ENCODE measurements at regions not wholly inside any gene's neighbourhood (a gene's known extent, or its start where the extent isn't known, plus 50 kb on each side); places are given as distances from the start of the nearest gene placed in this dataset.

DNA sequence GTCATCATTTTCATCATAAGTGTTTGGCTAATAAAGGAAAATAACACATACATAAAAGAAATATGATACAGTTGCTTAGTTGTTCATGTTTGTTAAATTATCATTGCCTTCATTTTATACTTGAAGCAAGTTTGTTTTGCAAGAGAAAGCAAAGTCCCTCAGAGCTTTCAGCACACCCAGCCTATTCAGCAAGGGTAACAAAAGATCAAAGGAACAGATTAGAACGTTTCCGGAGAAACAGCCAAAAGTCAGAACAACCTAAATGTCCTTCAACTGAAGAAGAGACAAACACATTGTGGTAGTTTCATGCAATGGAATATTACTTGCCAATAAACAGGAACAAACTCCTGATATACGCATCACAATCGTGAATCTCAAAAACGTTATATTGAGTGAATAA is 380.7 kb downstream of the MZT1 start:
- TF ChIP-seq, protein P1, sequence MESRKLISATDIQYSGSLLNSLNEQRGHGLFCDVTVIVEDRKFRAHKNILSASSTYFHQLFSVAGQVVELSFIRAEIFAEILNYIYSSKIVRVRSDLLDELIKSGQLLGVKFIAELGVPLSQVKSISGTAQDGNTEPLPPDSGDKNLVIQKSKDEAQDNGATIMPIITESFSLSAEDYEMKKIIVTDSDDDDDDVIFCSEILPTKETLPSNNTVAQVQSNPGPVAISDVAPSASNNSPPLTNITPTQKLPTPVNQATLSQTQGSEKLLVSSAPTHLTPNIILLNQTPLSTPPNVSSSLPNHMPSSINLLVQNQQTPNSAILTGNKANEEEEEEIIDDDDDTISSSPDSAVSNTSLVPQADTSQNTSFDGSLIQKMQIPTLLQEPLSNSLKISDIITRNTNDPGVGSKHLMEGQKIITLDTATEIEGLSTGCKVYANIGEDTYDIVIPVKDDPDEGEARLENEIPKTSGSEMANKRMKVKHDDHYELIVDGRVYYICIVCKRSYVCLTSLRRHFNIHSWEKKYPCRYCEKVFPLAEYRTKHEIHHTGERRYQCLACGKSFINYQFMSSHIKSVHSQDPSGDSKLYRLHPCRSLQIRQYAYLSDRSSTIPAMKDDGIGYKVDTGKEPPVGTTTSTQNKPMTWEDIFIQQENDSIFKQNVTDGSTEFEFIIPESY (IDR thresholded peaks at IDR 0.05), result no peak
- TF ChIP-seq HCFC1 (IDR thresholded peaks at IDR 0.05; ENCODE audit: low read length) (no peak), EZH2 (IDR thresholded peaks at IDR 0.05; ENCODE audit: borderline replicate concordance, control insufficient read depth, low read depth, low read length) (no peak), LARP7 (IDR thresholded peaks at IDR 0.05) (no peak), CHD2 (IDR thresholded peaks at IDR 0.05; ENCODE audit: borderline replicate concordance, low read depth, low read length) (no peak), EGR1 (IDR thresholded peaks at IDR 0.05; ENCODE audit: borderline replicate concordance in 1 of 2, low read depth in 2 of 2, low read length in 2 of 2) (no peak), RFX5 (IDR thresholded peaks at IDR 0.05; ENCODE audit: low read depth, low read length) (no peak), MYC (IDR thresholded peaks at IDR 0.05; ENCODE audit: insufficient read depth, insufficient read length, insufficient replicate concordance, low read length, severe bottlenecking) (no peak), SP1 (IDR thresholded peaks at IDR 0.05; ENCODE audit: low read depth, low read length) (no peak), MXI1 (IDR thresholded peaks at IDR 0.05; ENCODE audit: low read depth, low read length) (no peak), STAT1 (conservative IDR thresholded peaks at IDR 0.05) (no peak)
- TF ChIP-seq, protein P2, sequence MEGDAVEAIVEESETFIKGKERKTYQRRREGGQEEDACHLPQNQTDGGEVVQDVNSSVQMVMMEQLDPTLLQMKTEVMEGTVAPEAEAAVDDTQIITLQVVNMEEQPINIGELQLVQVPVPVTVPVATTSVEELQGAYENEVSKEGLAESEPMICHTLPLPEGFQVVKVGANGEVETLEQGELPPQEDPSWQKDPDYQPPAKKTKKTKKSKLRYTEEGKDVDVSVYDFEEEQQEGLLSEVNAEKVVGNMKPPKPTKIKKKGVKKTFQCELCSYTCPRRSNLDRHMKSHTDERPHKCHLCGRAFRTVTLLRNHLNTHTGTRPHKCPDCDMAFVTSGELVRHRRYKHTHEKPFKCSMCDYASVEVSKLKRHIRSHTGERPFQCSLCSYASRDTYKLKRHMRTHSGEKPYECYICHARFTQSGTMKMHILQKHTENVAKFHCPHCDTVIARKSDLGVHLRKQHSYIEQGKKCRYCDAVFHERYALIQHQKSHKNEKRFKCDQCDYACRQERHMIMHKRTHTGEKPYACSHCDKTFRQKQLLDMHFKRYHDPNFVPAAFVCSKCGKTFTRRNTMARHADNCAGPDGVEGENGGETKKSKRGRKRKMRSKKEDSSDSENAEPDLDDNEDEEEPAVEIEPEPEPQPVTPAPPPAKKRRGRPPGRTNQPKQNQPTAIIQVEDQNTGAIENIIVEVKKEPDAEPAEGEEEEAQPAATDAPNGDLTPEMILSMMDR (IDR thresholded peaks at IDR 0.05 in 2 of 3, conservative IDR thresholded peaks at IDR 0.05 in 1 of 3; ENCODE audit: control insufficient read depth in 2 of 3, extremely low read depth in 1 of 3, insufficient read depth in 1 of 3, low read depth in 3 of 3, low read length in 3 of 3), result no peak
- TF ChIP-seq, protein P3, sequence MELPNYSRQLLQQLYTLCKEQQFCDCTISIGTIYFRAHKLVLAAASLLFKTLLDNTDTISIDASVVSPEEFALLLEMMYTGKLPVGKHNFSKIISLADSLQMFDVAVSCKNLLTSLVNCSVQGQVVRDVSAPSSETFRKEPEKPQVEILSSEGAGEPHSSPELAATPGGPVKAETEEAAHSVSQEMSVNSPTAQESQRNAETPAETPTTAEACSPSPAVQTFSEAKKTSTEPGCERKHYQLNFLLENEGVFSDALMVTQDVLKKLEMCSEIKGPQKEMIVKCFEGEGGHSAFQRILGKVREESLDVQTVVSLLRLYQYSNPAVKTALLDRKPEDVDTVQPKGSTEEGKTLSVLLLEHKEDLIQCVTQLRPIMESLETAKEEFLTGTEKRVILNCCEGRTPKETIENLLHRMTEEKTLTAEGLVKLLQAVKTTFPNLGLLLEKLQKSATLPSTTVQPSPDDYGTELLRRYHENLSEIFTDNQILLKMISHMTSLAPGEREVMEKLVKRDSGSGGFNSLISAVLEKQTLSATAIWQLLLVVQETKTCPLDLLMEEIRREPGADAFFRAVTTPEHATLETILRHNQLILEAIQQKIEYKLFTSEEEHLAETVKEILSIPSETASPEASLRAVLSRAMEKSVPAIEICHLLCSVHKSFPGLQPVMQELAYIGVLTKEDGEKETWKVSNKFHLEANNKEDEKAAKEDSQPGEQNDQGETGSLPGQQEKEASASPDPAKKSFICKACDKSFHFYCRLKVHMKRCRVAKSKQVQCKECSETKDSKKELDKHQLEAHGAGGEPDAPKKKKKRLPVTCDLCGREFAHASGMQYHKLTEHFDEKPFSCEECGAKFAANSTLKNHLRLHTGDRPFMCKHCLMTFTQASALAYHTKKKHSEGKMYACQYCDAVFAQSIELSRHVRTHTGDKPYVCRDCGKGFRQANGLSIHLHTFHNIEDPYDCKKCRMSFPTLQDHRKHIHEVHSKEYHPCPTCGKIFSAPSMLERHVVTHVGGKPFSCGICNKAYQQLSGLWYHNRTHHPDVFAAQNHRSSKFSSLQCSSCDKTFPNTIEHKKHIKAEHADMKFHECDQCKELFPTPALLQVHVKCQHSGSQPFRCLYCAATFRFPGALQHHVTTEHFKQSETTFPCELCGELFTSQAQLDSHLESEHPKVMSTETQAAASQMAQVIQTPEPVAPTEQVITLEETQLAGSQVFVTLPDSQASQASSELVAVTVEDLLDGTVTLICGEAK (IDR thresholded peaks at IDR 0.05; ENCODE audit: borderline replicate concordance), result no peak
- TF ChIP-seq, protein P4, sequence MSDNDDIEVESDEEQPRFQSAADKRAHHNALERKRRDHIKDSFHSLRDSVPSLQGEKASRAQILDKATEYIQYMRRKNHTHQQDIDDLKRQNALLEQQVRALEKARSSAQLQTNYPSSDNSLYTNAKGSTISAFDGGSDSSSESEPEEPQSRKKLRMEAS (IDR thresholded peaks at IDR 0.05; ENCODE audit: low read depth, low read length), result no peak
